ENCODE measurements at regions not wholly inside any gene's neighbourhood (a gene's known extent, or its start where the extent isn't known, plus 50 kb on each side); places are given as distances from the start of the nearest gene placed in this dataset.

DNA sequence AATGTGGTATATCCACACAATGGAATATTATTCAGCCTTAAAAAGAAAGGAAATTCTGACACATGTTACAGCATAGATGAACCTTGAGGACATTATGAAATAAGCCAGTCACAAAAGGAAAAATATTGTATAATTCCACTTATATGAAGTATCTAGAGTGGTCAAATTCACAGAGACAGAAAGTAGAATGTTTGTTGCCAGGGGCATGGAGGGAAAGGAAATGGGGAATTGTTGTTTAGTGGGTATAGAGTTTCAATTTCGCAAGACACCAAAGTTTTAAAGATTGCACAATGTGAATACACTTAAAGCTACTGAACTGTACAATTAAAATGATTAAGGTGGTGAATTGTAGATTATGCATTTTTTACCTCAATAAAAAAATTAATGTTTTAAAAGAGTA, 92.9 kb downstream of the TXNL1 start:
- Histone ChIP-seq H3K9me3 (no peaks in the 10 kb centered on the region), H3K27ac (no peak overlapping the region), H3K4me3 (no peak overlapping the region), H3K27me3 (no peaks in the 10 kb centered on the region), H3K36me3 (no peaks in the 10 kb centered on the region), H3K4me1 (peaks cover 0 to 6% of the 10 kb centered on the region in 2 donors)
- intact Hi-C loops (cut with DNase I): no loop called here
- ATAC-seq (no peak), DNase-seq (no peak)
- TF ChIP-seq, protein P1, sequence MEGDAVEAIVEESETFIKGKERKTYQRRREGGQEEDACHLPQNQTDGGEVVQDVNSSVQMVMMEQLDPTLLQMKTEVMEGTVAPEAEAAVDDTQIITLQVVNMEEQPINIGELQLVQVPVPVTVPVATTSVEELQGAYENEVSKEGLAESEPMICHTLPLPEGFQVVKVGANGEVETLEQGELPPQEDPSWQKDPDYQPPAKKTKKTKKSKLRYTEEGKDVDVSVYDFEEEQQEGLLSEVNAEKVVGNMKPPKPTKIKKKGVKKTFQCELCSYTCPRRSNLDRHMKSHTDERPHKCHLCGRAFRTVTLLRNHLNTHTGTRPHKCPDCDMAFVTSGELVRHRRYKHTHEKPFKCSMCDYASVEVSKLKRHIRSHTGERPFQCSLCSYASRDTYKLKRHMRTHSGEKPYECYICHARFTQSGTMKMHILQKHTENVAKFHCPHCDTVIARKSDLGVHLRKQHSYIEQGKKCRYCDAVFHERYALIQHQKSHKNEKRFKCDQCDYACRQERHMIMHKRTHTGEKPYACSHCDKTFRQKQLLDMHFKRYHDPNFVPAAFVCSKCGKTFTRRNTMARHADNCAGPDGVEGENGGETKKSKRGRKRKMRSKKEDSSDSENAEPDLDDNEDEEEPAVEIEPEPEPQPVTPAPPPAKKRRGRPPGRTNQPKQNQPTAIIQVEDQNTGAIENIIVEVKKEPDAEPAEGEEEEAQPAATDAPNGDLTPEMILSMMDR (IDR thresholded peaks at IDR 0.05): no peak

DNA sequence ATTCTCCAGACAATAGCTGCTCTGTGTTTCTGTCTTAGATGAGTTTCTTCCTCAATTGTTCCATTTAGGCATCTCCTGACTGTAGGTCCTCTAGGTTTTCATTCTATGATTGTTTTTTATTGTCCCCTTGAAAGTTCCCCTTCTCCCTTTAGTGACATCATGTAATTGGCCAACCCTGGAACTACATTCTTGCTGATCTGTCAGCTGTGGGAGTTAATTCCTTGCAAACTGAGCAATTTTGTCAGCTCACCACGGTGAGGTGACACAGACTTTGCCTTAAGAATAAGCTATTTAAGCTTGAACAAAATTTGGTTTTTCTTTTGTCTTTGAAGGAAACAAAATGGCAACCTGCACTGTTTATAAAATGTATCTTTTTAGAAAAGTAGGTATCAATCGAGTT, 95.9 kb downstream of the TXNL1 start:
- H3K27ac ChIP-seq: no peak overlapping the region
- no peaks in the 10 kb centered on the region for H3K36me3 ChIP-seq
- TF ChIP-seq, protein P1 (IDR thresholded peaks at IDR 0.05): no peak
- DNase-seq (no peak), ATAC-seq (no peak)
- H3K27me3 ChIP-seq: no peaks in the 10 kb centered on the region
- peaks cover 0 to 6% of the 10 kb centered on the region in 2 donors for H3K4me1 ChIP-seq
- H3K4me3 ChIP-seq: no peak overlapping the region
- no peaks in the 10 kb centered on the region for H3K9me3 ChIP-seq
- intact Hi-C loops (cut with DNase I): no loop called here

DNA sequence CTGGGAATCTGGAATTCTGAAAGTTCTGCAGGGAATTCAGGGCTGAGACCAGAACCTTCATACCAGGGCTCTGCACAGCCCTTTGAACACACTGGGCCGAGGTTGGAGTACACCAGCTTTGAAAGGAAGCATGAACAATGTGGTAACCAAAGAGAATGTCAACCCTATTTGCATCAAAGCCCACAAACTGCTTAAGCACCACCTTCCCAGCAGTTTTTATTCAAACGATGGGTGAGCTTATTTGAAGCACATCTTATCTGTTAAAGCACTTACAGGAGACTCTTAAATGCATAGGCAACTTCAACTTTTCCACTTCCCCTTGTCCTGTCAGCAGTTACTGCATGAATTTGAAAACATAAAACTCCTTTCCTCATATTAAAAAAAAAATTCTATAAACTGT, 96.6 kb downstream of the TXNL1 start:
- H3K27ac ChIP-seq: no peak overlapping the region
- no peaks in the 10 kb centered on the region for H3K9me3 ChIP-seq
- peaks cover 0 to 6% of the 10 kb centered on the region in 2 donors for H3K4me1 ChIP-seq
- H3K36me3 ChIP-seq: no peaks in the 10 kb centered on the region
- no peak overlapping the region for H3K4me3 ChIP-seq
- DNase-seq (no peak), ATAC-seq (no peak)
- intact Hi-C loops (cut with DNase I): no loop called here
- no peaks in the 10 kb centered on the region for H3K27me3 ChIP-seq
- TF ChIP-seq, protein P1 (IDR thresholded peaks at IDR 0.05): no peak

DNA sequence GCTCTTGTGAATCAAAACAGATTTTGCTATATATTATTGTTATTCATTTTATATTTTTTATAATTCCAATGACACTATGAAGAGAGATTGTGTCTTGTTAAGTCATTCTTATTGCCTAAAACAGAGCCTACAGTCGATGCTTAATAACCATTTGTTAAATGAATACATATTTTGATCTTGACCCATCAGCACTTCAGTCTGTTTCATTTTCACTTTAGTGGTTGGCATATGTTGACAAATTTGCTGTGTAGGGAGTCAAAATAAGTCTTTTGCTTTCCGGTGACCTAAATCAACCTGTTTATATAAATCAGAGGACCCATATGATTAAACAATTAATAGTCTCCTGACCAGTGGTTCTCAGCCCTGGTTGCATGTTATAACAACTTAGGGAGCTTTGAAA, 97.1 kb downstream of the TXNL1 start:
- TF ChIP-seq, protein P1 (IDR thresholded peaks at IDR 0.05): no peak
- intact Hi-C loops (cut with DNase I): no loop called here
- H3K27me3 ChIP-seq: no peaks in the 10 kb centered on the region

DNA sequence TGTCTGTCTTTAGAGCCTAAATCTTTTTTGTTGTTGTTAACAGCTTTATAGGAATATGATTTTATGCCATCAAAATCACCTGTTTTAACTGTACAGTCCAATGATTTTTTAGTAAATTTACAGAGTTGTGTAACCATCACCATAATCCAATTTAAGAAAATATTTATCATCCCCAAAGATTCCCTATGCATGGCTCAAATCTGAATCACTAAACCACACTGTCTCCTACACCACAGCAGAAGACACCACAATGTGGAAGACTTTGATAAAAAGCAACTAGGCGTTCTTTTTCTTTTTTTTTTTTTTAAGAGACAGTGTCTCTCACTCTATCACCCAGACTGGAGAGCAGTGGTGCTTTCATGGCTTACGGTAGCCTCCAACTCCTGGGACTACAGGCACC, 99.6 kb downstream of the TXNL1 start:
- H3K27ac ChIP-seq: no peak overlapping the region
- no peaks in the 10 kb centered on the region for H3K27me3 ChIP-seq
- no peaks in the 10 kb centered on the region for H3K9me3 ChIP-seq
- TF ChIP-seq, protein P1 (IDR thresholded peaks at IDR 0.05): no peak
- H3K4me1 ChIP-seq: peaks cover 0 to 6% of the 10 kb centered on the region in 2 donors
- no peak overlapping the region for H3K4me3 ChIP-seq
- DNase-seq (no peak), ATAC-seq (no peak)
- no peaks in the 10 kb centered on the region for H3K36me3 ChIP-seq
- intact Hi-C loops (cut with DNase I): no loop called here

More for the DNA sequence above, 97.1 kb downstream of the TXNL1 start:
- ATAC-seq (no peak), DNase-seq (no peak)
- Histone ChIP-seq H3K36me3 (no peaks in the 10 kb centered on the region), H3K4me1 (peaks cover 0 to 6% of the 10 kb centered on the region in 2 donors), H3K4me3 (no peak overlapping the region), H3K9me3 (no peaks in the 10 kb centered on the region), H3K27ac (no peak overlapping the region)
